GOT3 (cell line): ENCODE measurements at regions not wholly inside any gene's neighbourhood (a gene's known extent, or its start where the extent isn't known, plus 50 kb on each side); places are given as distances from the start of the nearest gene placed in this dataset.

ENCODE experiments used
- DNase-seq: peaks from one replicate; lab custom pipeline; 2025; ENCODE audit warnings: mixed read lengths; lab: John Stamatoyannopoulos, UW

GRCh38 chr11:37072538-37073055 lies 474.6 kb upstream of the RAG2 start:
- no peak for DNase-seq

GRCh38 chr11:37050311-37050710 lies 452.3 kb upstream of the RAG2 start:
- DNase-seq, result no peak

GRCh38 chr11:37040921-37041320 lies 442.9 kb upstream of the RAG2 start:
- no peak for DNase-seq

- DNase-seq, result no peak
Observed at GRCh38 chr11:37038911-37039310, 440.9 kb upstream of the RAG2 start.

GRCh38 chr11:37026741-37027140 lies 428.7 kb upstream of the RAG2 start:
- no peak for DNase-seq

- no peak for DNase-seq
Observed at GRCh38 chr11:37026326-37026725, 428.3 kb upstream of the RAG2 start.

GRCh38 chr11:37006563-37006962 lies 408.5 kb upstream of the RAG2 start:
- DNase-seq, result no peak

GRCh38 chr11:37002831-37003230 lies 404.8 kb upstream of the RAG2 start:
- no peak for DNase-seq

GRCh38 chr11:36997656-36998055 lies 399.6 kb upstream of the RAG2 start:
- no peak for DNase-seq

- no peak for DNase-seq
Observed at GRCh38 chr11:36996795-36997194, 398.8 kb upstream of the RAG2 start.

- DNase-seq, result no peak
Observed at GRCh38 chr11:36994208-36994607, 396.2 kb upstream of the RAG2 start.

- DNase-seq, result no peak
Observed at GRCh38 chr11:36988556-36988955, 390.5 kb upstream of the RAG2 start.

GRCh38 chr11:36985562-36985961 lies 387.5 kb upstream of the RAG2 start:
- DNase-seq, result no peak

GRCh38 chr11:36976741-36977140 lies 378.7 kb upstream of the RAG2 start:
- DNase-seq, result no peak

GRCh38 chr11:36974771-36975170 lies 376.7 kb upstream of the RAG2 start:
- no peak for DNase-seq

- no peak for DNase-seq
Observed at GRCh38 chr11:36953976-36954375, 355.9 kb upstream of the RAG2 start.

- no peak for DNase-seq
Observed at GRCh38 chr11:36948460-36949127, 350.6 kb upstream of the RAG2 start.

GRCh38 chr11:36945384-36945783 lies 347.3 kb upstream of the RAG2 start:
- no peak for DNase-seq

GRCh38 chr11:36933481-36933880 lies 335.4 kb upstream of the RAG2 start:
- no peak for DNase-seq

GRCh38 chr11:36931139-36931538 lies 333.1 kb upstream of the RAG2 start:
- DNase-seq, result no peak

GRCh38 chr11:36930256-36930655 lies 332.2 kb upstream of the RAG2 start:
- DNase-seq, result no peak

- DNase-seq, result no peak
Observed at GRCh38 chr11:36929401-36929800, 331.4 kb upstream of the RAG2 start.

GRCh38 chr11:36928621-36929020 lies 330.6 kb upstream of the RAG2 start:
- DNase-seq, result no peak

- DNase-seq, result no peak
Observed at GRCh38 chr11:36899800-36900199, 301.8 kb upstream of the RAG2 start.
